Fibroblast of the aortic adventitia (primary cell): ENCODE measurements at regions not wholly inside any gene's neighbourhood (a gene's known extent, or its start where the extent isn't known, plus 50 kb on each side); places are given as distances from the start of the nearest gene placed in this dataset.
"Not testable (repeated sequence)": the region's sequence is repeated elsewhere in the genome, so short reads cannot be mapped to it uniquely, and the experiment has no call there.

Experiments
- DNase-seq: peaks from one replicate; pipeline ENCODE4 v3.0.0-alpha.2; 2010; ENCODE audit warnings: low read depth
- H3K4me3 ChIP-seq: 2 replicates; pipeline ENCODE4 v1.5.1; 2011; ENCODE audit warnings: low read depth, mild to moderate bottlenecking, control low read depth, low read length, moderate library complexity
- TF ChIP-seq, protein P1 (sequence below): IDR thresholded peaks from 2 replicates; pipeline ENCODE4 v1.5.1; 2011; ENCODE audit warnings: mild to moderate bottlenecking, low read length, control low read depth, inconsistent platforms; ENCODE audit not compliant: insufficient read depth

DNA sequence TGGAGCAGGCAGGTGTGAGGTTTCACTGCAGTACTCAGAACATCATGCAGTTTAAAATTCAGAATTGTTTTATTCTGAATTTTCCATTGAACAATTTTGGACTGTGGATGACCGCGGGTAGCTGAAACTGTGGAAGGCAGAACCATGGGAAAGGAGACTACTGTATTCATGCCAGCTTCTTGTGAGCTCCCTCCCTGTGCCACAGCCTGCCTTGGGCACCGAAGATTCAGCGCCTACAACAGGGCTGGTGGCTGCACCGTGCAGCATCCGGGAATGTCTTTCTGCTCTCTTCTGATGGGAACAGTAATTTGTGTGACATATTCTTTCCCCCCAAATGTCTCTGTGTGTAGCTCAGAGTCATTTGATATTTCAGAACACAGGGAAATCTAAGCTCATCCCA lies 118.5 kb upstream of the NKX1-1 start:
- H3K4me3 ChIP-seq: no peak overlapping the region
- TF ChIP-seq, protein P1, sequence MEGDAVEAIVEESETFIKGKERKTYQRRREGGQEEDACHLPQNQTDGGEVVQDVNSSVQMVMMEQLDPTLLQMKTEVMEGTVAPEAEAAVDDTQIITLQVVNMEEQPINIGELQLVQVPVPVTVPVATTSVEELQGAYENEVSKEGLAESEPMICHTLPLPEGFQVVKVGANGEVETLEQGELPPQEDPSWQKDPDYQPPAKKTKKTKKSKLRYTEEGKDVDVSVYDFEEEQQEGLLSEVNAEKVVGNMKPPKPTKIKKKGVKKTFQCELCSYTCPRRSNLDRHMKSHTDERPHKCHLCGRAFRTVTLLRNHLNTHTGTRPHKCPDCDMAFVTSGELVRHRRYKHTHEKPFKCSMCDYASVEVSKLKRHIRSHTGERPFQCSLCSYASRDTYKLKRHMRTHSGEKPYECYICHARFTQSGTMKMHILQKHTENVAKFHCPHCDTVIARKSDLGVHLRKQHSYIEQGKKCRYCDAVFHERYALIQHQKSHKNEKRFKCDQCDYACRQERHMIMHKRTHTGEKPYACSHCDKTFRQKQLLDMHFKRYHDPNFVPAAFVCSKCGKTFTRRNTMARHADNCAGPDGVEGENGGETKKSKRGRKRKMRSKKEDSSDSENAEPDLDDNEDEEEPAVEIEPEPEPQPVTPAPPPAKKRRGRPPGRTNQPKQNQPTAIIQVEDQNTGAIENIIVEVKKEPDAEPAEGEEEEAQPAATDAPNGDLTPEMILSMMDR: no peak
- no peak for DNase-seq

DNA sequence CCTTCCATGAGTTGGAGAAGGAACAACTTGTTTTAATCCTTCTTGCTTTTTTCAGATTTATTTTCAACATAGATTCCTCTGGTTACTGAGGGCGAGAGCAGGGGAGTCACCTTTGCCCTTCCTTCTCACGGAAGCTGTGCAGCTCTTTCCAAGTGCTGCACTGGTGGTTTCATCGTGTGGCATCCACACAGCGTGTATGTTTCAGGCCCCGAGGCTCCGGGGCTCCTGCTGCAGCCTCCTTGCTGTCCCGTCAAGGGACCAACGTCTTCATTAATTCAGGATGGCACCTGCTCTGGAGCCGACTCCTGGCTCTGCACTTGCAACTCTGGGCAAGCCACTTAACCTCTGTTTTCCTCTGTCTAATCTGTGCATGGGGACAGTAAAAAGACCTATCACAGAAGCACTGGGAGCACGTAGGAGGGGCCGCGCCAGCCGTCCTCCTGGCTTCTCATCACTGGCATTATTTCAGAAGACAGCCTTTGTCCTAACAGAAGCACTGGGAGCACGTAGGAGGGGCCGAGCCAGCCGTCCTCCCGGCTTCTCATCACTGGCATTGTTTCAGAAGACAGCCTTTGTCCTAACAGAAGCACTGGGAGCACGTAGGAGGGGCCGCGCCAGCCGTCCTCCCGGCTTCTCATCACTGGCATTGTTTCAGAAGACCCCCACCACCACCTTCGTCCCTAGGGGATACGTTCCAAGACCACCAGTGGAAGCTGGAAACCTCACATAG lies 117.8 kb upstream of the NKX1-1 start:
- no peak for DNase-seq
- H3K4me3 ChIP-seq: no peak overlapping the region
- TF ChIP-seq, protein P1: no peak

DNA sequence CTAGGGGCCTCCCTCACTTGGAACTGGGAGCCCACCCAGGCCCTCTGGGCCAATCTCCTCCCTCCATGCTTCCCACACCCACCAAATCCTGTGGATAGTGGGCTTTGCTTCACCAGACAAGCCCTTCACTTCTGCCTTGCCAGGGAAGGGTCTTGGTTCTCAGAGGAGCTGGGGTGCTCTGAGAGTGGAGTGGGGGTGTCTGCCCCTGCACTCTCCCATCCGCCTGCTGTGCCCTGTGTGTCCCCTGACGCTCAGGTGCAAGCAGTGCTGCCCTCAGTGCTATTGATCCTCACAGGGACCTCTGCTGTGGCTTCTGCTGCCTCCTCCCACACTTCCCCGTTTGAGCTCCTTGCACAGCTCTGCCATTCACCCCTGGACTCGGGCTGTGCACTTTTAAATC lies 117.3 kb upstream of the NKX1-1 start:
- no peak for DNase-seq
- TF ChIP-seq, protein P1: no peak
- no peak overlapping the region for H3K4me3 ChIP-seq

DNA sequence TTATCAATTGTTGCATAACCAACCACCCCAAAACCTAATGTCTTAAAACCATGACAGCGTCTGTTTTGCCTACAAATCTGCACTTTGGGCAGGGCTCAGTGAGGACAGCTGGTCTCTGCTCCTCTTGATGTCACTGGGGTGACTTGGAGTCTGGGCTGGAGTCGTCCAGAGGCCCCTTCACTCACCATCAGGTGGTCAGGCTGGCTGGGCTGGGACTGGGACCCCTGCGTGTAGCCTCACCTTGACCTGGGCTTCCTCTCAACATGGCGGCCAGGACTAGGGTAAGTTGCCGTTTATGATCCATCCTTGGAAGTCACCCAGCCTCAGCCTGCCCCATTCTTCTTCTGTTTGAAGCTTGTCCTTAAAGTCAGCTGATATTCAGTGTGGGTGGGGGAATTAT lies 116.8 kb upstream of the NKX1-1 start:
- TF ChIP-seq, protein P1: no peak
- DNase-seq: no peak
- H3K4me3 ChIP-seq: no peak overlapping the region

DNA sequence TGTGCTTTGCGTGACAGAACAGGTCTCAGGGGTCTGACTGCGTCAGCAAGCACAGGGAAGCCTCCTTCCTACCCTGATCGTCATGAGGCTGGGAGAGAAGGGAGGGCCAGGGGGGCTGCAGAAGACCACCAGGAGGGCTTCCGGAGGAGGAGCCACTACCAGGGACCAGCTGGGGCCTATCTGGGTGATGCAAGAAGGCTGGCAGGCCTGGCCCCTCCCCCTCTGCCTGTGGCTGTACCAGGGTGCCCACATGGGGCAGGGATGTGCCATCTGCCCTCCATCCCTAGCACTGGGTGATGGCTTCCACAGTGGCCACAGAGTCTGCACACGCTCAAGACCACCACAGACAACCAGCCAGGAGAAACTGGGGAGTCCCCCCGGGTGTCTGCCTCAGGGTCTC lies 116.4 kb upstream of the NKX1-1 start:
- TF ChIP-seq, protein P1: no peak
- no peak for DNase-seq
- H3K4me3 ChIP-seq: no peak overlapping the region

DNA sequence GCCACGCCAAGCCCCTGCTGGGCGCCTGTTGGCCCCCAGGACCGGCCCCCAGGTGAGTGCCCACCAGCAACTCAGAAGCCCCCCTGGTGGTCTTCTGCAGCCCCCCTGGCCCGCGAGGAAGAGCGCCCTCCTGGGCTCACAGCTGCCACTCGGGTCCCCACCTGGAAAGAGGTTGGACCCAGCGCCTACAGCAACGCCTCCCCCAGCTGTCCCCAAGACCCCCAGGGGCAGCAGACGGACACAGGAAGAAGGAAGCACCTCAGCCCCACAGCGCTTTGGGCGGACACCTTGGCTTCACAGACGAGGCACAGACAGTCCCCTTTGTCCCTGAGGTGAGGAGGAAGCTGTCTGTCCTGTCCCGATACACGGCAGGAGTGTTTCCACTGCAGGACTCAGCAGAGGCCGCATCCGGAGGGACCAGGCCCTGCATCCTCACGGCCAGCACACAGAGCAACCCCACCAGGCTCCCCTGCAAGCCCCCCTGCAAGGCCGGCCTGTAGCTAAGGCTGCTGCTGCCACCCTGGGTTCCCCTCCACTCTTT lies 115.6 kb upstream of the NKX1-1 start:
- no peak for DNase-seq
- TF ChIP-seq, protein P1: no peak
- H3K4me3 ChIP-seq: no peak overlapping the region

DNA sequence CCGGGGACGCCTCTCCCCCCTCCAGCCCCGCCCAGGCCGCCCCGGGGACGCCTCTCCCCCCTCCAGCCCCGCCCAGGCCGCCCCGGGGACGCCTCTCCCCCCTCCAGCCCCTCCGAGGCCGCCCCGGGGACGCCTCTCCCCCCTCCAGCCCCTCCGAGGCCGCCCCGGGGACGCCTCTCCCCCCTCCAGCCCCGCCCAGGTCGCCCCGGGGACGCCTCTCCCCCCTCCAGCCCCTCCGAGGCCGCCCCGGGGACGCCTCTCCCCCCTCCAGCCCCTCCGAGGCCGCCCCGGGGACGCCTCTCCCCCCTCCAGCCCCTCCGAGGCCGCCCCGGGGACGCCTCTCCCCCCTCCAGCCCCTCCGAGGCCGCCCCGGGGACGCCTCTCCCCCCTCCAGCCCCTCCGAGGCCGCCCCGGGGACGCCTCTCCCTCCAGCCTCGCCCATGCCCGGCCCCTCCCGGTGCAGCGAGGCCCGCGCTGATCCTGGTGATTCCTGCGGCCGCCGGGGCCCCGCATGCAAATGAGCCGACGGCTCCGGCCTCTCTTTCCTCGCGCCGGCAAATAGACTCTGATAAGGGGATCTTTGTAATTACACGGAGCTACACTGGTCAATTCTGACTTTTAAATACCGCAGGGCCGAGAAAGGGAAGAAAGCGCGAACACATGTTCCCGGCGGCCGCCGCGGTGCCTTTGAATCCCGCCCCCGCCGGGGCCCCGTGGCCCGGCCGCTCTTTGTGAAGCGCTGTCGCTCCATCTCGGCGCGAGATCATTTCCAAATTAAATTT lies 114.7 kb upstream of the NKX1-1 start:
- H3K4me3 ChIP-seq, DNase-seq: not testable (repeated sequence)
